DND-41 (cell line): ENCODE measurements at regions not wholly inside any gene's neighbourhood (a gene's known extent, or its start where the extent isn't known, plus 50 kb on each side); places are given as distances from the start of the nearest gene placed in this dataset.

ENCODE experiments used
- ATAC-seq: fragments of 200-7000 bp; cut with Tn5 transposase; 3 replicates; pipeline ENCODE4 v1.9.1; 2021; ENCODE audit warnings: low read depth; ENCODE audit not compliant: insufficient read depth
- DNase-seq: peaks from one replicate; pipeline ENCODE4 v3.0.0-alpha.2; 2020
- H2AFZ ChIP-seq: 2 replicates; pipeline ENCODE4 v1.6.0; 2012; ENCODE audit warnings: low read depth, low read length
- H3K27ac ChIP-seq: 2 replicates; pipeline ENCODE4 v1.5.1; 2012; ENCODE audit warnings: low read length, inconsistent platforms
- H3K27me3 ChIP-seq: fragments of 200-600 bp; sonication (generic); 2 replicates; pipeline ENCODE4 v1.6.0; 2012; ENCODE audit warnings: low read length, mild to moderate bottlenecking, inconsistent platforms; ENCODE audit not compliant: insufficient read depth, poor library complexity
- H3K36me3 ChIP-seq: 2 replicates; pipeline ENCODE4 v1.5.1; 2012; ENCODE audit warnings: low read length, inconsistent platforms; ENCODE audit not compliant: insufficient read depth
- H3K4me1 ChIP-seq: 2 replicates; pipeline ENCODE4 v1.5.1; 2012; ENCODE audit warnings: mild to moderate bottlenecking, low read length; ENCODE audit not compliant: insufficient read depth
- H3K4me2 ChIP-seq: 2 replicates; pipeline ENCODE4 v1.6.0; 2012; ENCODE audit warnings: mild to moderate bottlenecking, moderate library complexity, low read length, inconsistent platforms; ENCODE audit not compliant: insufficient read depth
- H3K4me3 ChIP-seq, 2 experiments: fragments of 200-600 bp in 1 of 2; shearing (Covaris generic) in 1 of 2; 2 replicates each; pipeline ENCODE4 v1.5.1; 2012 to 2016; ENCODE audit warnings: inconsistent platforms in 2 of 2, low read length in 2 of 2, mild to moderate bottlenecking in 2 of 2, low read depth in 1 of 2, moderate library complexity in 1 of 2
- H3K79me2 ChIP-seq: 2 replicates; pipeline ENCODE4 v1.6.0; 2012; ENCODE audit warnings: low read length, inconsistent platforms; ENCODE audit not compliant: insufficient read depth
- H3K9ac ChIP-seq: 2 replicates; pipeline ENCODE4 v1.6.0; 2012; ENCODE audit warnings: low read depth, mild to moderate bottlenecking, inconsistent platforms, low read length, moderate library complexity
- H3K9me3 ChIP-seq: 2 replicates; pipeline ENCODE4 v1.5.1; 2012; ENCODE audit warnings: low read length, moderate library complexity, mild to moderate bottlenecking, inconsistent platforms; ENCODE audit not compliant: insufficient read depth, severe bottlenecking
- H4K20me1 ChIP-seq: 2 replicates; pipeline ENCODE4 v1.6.0; 2012; ENCODE audit warnings: low read length; ENCODE audit not compliant: insufficient read depth
- CTCF ChIP-seq: IDR thresholded peaks from 2 replicates; pipeline ENCODE4 v1.5.1; 2012; ENCODE audit warnings: borderline replicate concordance, low read length, moderate library complexity, mild to moderate bottlenecking; ENCODE audit not compliant: poor library complexity, severe bottlenecking; ENCODE audit errors: extremely low read depth
- EZH2 ChIP-seq: IDR thresholded peaks from 3 replicates; pipeline ENCODE4 v1.6.1; 2012; ENCODE audit warnings: borderline replicate concordance, low read depth, mild to moderate bottlenecking, moderate library complexity, low read length, inconsistent platforms; ENCODE audit not compliant: severe bottlenecking

- H3K79me2 ChIP-seq, result no peaks in the 10 kb centered on the region
- H4K20me1 ChIP-seq, result no peaks in the 10 kb centered on the region
- no peaks in the 10 kb centered on the region for H3K36me3 ChIP-seq
- H3K27me3 ChIP-seq, result no peaks in the 10 kb centered on the region
- TF ChIP-seq EZH2 (no peak), CTCF (no peak)
- no peaks in the 10 kb centered on the region for H3K4me1 ChIP-seq
- no peak overlapping the region for H3K27ac ChIP-seq
- H3K4me3 ChIP-seq, result no peak overlapping the region
- H3K9me3 ChIP-seq, result no peaks in the 10 kb centered on the region
- DNase-seq (no peak), ATAC-seq (no peak)
- no peak overlapping the region for H3K9ac ChIP-seq
- H3K4me2 ChIP-seq, result no peak overlapping the region
- H2AFZ ChIP-seq, result no peak overlapping the region
Measured at GRCh38 chr21:29430030-29430429, 131.3 kb downstream of the BACH1 start.

- no peaks in the 10 kb centered on the region for H3K4me1 ChIP-seq
Measured at GRCh38 chr21:29430576-29430975, 131.9 kb downstream of the BACH1 start.

GRCh38 chr21:29431178-29431577, 132.5 kb downstream of the BACH1 start:
- no peaks in the 10 kb centered on the region for H3K9me3 ChIP-seq
- H4K20me1 ChIP-seq, result no peaks in the 10 kb centered on the region
- H3K36me3 ChIP-seq, result no peaks in the 10 kb centered on the region
- no peak overlapping the region for H3K4me2 ChIP-seq
- H3K27me3 ChIP-seq, result no peaks in the 10 kb centered on the region
- no peak for TF ChIP-seq EZH2
- no peak for TF ChIP-seq CTCF
- no peak overlapping the region for H3K27ac ChIP-seq
- H2AFZ ChIP-seq, result no peak overlapping the region
- H3K79me2 ChIP-seq, result no peaks in the 10 kb centered on the region
- no peaks in the 10 kb centered on the region for H3K4me1 ChIP-seq
- no peak overlapping the region for H3K9ac ChIP-seq
- ATAC-seq (no peak), DNase-seq (no peak)
- no peak overlapping the region for H3K4me3 ChIP-seq

More at GRCh38 chr21:29430576-29430975, 131.9 kb downstream of the BACH1 start:
- no peak overlapping the region for H3K4me2 ChIP-seq
- H3K4me3 ChIP-seq, result no peak overlapping the region
- H3K9me3 ChIP-seq, result no peaks in the 10 kb centered on the region
- no peaks in the 10 kb centered on the region for H3K79me2 ChIP-seq
- no peak for TF ChIP-seq CTCF
- no peak for TF ChIP-seq EZH2
- H3K36me3 ChIP-seq, result no peaks in the 10 kb centered on the region
- no peak overlapping the region for H2AFZ ChIP-seq
- no peaks in the 10 kb centered on the region for H4K20me1 ChIP-seq
- no peaks in the 10 kb centered on the region for H3K27me3 ChIP-seq
- H3K27ac ChIP-seq, result no peak overlapping the region
- DNase-seq, result no peak
- ATAC-seq, result no peak
- H3K9ac ChIP-seq, result no peak overlapping the region

- DNase-seq (no peak), ATAC-seq (no peak)
- Histone ChIP-seq H3K9ac (no peak overlapping the region), H3K36me3 (no peaks in the 10 kb centered on the region), H3K4me2 (no peak overlapping the region), H3K4me3 (no peak overlapping the region), H3K4me1 (no peaks in the 10 kb centered on the region), H4K20me1 (no peaks in the 10 kb centered on the region), H3K27me3 (no peaks in the 10 kb centered on the region), H3K9me3 (no peaks in the 10 kb centered on the region), H2AFZ (no peak overlapping the region), H3K79me2 (no peaks in the 10 kb centered on the region), H3K27ac (no peak overlapping the region)
- no peak for TF ChIP-seq CTCF
- TF ChIP-seq EZH2, result no peak
Measured at GRCh38 chr21:29431680-29432079, 133.0 kb downstream of the BACH1 start.
